Right lobe of liver (tissue), 6 donors: ENCODE measurements at regions not wholly inside any gene's neighbourhood (a gene's known extent, or its start where the extent isn't known, plus 50 kb on each side); places are given as distances from the start of the nearest gene placed in this dataset.
"Not testable (repeated sequence)": the region's sequence is repeated elsewhere in the genome, so short reads cannot be mapped to it uniquely, and the experiment has no call there.

Experiments
- ATAC-seq, 4 donors: fragments of 200-7000 bp; cut with Tn5 transposase; one replicate each; pipeline ENCODE4 v1.9.1; 2020; ENCODE audit warnings: mild to moderate bottlenecking in 4 of 4, moderate library complexity in 4 of 4
- DNase-seq, 3 donors: peaks; one replicate each; pipeline ENCODE4 v3.0.0-alpha.2; 2020
- H3K27ac ChIP-seq, 3 donors: fragments of 200-600 bp; one replicate each; pipeline ENCODE4 v1.8.0; 2022
- H3K27me3 ChIP-seq, 2 donors: fragments of 200-600 bp; one replicate each; pipeline ENCODE4 v1.8.0; 2022
- H3K36me3 ChIP-seq, 4 donors: fragments of 200-600 bp; sonication (generic) in 1 of 4; one replicate each; pipeline versions ENCODE4 v1.5.1 to v1.8.0; 2017 to 2022; ENCODE audit warnings: control low read depth in 1 of 4
- H3K4me1 ChIP-seq, 4 donors: fragments of 200-600 bp; sonication (generic) in 1 of 4; one replicate each; pipeline versions ENCODE4 v1.5.1 to v1.8.0; 2017 to 2022; ENCODE audit warnings: control low read depth in 1 of 4
- H3K4me3 ChIP-seq, 3 donors: fragments of 200-600 bp; one replicate each; pipeline ENCODE4 v1.8.0; 2022
- H3K9me3 ChIP-seq, 4 donors: fragments of 200-600 bp; sonication (generic) in 1 of 4; one replicate each; pipeline versions ENCODE4 v1.5.1 to v1.8.0; 2017 to 2022; ENCODE audit warnings: control low read depth in 1 of 4
- CTCF ChIP-seq, 4 donors: fragments of 200-600 bp in 3 of 4; fragments of 450-650 bp in 1 of 4; IDR thresholded peaks; one replicate each; pipeline versions ENCODE4 v1.5.1 to v1.8.0; 2016 to 2022; ENCODE audit warnings: antibody characterized with exemption in 4 of 4, mild to moderate bottlenecking in 2 of 4
- POLR2A ChIP-seq: fragments of 450-650 bp; IDR thresholded peaks from one replicate; pipeline ENCODE4 v1.6.1; 2017; ENCODE audit warnings: antibody characterized with exemption, mild to moderate bottlenecking
- WGBS: methylation state at CpG from one replicate; pipeline ENCODE4 v1.1.6; 2018; ENCODE audit warnings: low coverage, low lambda C conversion rate; ENCODE audit not compliant: insufficient coverage; ENCODE audit errors: missing lambda C conversion rate; 5-methylcytosine and 5-hydroxymethylcytosine counted together
- intact Hi-C, 2 donors: fragments of 100-400 bp; cut with DNase I; formaldehyde crosslinking; loops; one replicate each; pipeline versions ENCODE4 v1.11.2 to v1.14.1; 2022
- donor health status: DM: no; HTN: yes; CAD: no.
- donor health status: DM: no; HTN: no; CAD: no.
- donor health status: DM: no; HTN: no; CAD: no.
- donor health status: DM: no; HTN: yes; CAD: no.
- donor health status: DM: no; HTN: yes; CAD: no.

DNA sequence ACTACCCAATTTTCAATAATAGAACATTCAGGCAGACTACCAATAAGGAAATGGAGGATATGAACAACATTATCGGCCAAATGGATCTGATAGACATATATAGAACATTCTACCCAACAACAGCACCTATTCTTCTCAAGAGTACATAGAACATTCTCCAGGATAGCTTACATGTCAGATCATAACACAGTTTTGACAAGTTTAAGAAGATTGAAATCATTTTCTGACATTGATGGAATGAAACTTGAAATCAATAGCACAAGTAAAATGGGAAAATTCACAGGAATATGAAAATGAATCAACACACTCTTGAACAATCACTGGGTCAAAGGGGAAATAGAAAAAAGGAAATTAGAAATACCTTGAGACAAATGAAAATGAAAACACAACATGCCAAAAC lies 94.6 kb upstream of the MEGF10 start:
- Histone ChIP-seq H3K27me3 (no peaks in the 10 kb centered on the region), H3K36me3 (no peaks in the 10 kb centered on the region), H3K4me3 (no peak overlapping the region), H3K9me3 (no peaks in the 10 kb centered on the region), H3K4me1 (peaks cover 0 to 6% (median 0%) of the 10 kb centered on the region in 4 donors), H3K27ac (no peak overlapping the region)
- no peak for DNase-seq
- 85% methylated on average over 1 of the region's 1 CpG for WGBS
- intact Hi-C loops, result no loop called here
- no peak for ATAC-seq
- TF ChIP-seq POLR2A (no peak), CTCF (IDR thresholded peaks at IDR 0.05) (no peak)

DNA sequence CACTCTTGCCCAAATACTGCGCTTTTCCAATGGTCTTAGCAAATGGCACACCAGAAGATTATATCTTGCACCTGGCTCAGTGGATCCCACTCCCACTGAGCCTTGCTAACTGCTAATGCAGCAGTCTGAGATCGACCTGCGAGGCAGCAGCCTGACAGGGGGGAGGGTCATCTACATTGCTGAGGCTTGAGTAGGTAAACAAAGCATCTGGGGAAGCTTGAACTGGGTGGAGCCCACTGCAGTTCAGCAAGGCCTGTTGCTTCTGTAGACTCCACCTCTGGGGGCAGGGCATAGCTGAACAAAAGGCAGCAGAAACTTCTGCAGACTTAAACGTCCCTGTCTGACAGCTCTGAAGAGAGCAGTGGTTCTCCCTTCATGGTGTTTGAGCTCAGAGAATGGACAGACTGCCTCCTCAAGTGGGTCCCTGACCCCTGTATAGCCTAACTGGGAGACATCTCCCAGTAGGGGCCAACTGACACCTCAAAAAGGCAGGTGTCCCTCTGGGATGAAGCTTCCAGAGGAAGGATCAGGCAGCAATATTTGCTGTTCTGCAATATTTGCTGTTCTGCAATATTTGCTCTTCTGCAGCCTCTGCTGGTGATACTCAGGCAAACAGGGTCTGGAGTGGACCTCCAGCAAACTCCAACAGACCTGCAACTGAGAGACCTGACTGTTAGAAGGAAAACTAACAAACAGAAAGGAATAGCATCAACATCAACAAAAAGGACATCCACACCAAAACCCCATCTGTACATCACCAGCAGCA lies 93.0 kb upstream of the MEGF10 start:
- ATAC-seq (peak; percentile 49 to 92 (median 78)), DNase-seq (peak in 2 of 3 donors; percentile 29 to 58)
- intact Hi-C loops, H3K4me3 ChIP-seq, H3K36me3 ChIP-seq, H3K9me3 ChIP-seq, H3K27me3 ChIP-seq, H3K4me1 ChIP-seq, H3K27ac ChIP-seq: not testable (repeated sequence)
- WGBS, result 36% methylated on average over 2 of the region's 4 CpGs
- TF ChIP-seq CTCF (IDR thresholded peaks at IDR 0.05), result peak in 3 of 4 donors; percentile 21 to 29 (median 23)

GRCh38 chr5:127202738-127203137 lies 87.9 kb upstream of the MEGF10 start:
- H3K36me3 ChIP-seq, DNase-seq, intact Hi-C loops, H3K27ac ChIP-seq, ATAC-seq, H3K27me3 ChIP-seq, H3K4me3 ChIP-seq, H3K9me3 ChIP-seq, H3K4me1 ChIP-seq: not testable (repeated sequence)
- WGBS, result 81% methylated on average over 3 of the region's 4 CpGs

DNA sequence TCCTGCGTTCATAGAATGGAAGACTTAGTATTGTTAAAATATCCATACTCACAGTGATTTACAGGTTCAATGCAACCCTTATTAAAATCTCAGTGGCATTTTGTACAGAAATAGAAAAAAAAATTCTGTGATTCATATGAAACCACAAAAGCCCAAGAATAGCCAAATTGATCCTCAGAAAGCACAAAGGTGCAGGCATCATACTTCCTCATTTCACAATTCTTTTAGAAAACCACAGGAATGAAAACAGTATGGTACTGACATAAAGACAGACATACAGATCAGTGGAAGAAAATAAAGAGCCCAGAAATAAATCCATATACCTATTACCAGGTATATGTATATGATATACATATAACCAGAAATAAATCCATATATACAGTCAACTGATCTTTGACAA lies 86.8 kb upstream of the MEGF10 start:
- WGBS, result 79% methylated on average over 1 of the region's 1 CpG

More for the DNA sequence above, 86.8 kb upstream of the MEGF10 start:
- Histone ChIP-seq H3K27me3 (no peaks in the 10 kb centered on the region), H3K4me3 (no peak overlapping the region), H3K36me3 (no peaks in the 10 kb centered on the region), H3K4me1 (no peaks in the 10 kb centered on the region), H3K27ac (no peak overlapping the region), H3K9me3 (no peaks in the 10 kb centered on the region)
- no peak for ATAC-seq
- TF ChIP-seq POLR2A, result no peak
- no peak for TF ChIP-seq CTCF (IDR thresholded peaks at IDR 0.05)
- no peak for DNase-seq
- intact Hi-C loops, result no loop called here
